PC-3 (cell line): ENCODE measurements at regions not wholly inside any gene's neighbourhood (a gene's known extent, or its start where the extent isn't known, plus 50 kb on each side); places are given as distances from the start of the nearest gene placed in this dataset.

Source experiments
- EZH2 ChIP-seq: fragments of 300-600 bp; sonication (generic); IDR thresholded peaks from one replicate; pipeline ENCODE4 v1.6.1; 2017; ENCODE audit warnings: antibody characterized with exemption, mild to moderate bottlenecking, low read length; ENCODE audit not compliant: unreplicated experiment
- EZH2phosphoT487 ChIP-seq: fragments of 300-600 bp; sonication (generic); IDR thresholded peaks from 2 replicates; pipeline ENCODE4 v1.6.1; 2018; ENCODE audit warnings: mild to moderate bottlenecking, antibody characterized with exemption, low read length, borderline replicate concordance
- TF ChIP-seq, protein P1 (sequence below): fragments of 300-600 bp; sonication (generic); conservative IDR thresholded peaks from 2 replicates; pipeline ENCODE4 v1.5.1; 2017; ENCODE audit warnings: antibody characterized with exemption, low read depth, mild to moderate bottlenecking, low read length

DNA sequence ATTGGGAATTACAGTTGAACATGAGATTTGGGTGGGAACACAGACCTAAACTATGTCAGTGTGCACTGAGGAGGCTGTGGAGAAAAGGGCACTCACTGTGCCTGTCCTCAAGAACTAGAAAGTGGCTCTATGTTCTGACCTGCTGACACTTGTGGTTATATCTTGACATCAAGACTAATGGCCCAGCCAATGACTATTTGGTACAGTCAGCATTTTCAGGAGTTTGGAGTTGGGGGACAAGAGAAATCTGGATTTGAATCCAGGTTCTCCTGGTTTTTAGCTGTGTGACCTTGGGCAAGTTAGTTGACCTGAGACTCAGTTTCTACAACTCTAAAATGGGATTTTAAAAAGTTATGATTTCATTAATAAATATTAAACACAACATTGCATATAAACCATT lies 647.0 kb upstream of the CFAP20DC start:
- no peak for TF ChIP-seq EZH2
- TF ChIP-seq, protein P1, sequence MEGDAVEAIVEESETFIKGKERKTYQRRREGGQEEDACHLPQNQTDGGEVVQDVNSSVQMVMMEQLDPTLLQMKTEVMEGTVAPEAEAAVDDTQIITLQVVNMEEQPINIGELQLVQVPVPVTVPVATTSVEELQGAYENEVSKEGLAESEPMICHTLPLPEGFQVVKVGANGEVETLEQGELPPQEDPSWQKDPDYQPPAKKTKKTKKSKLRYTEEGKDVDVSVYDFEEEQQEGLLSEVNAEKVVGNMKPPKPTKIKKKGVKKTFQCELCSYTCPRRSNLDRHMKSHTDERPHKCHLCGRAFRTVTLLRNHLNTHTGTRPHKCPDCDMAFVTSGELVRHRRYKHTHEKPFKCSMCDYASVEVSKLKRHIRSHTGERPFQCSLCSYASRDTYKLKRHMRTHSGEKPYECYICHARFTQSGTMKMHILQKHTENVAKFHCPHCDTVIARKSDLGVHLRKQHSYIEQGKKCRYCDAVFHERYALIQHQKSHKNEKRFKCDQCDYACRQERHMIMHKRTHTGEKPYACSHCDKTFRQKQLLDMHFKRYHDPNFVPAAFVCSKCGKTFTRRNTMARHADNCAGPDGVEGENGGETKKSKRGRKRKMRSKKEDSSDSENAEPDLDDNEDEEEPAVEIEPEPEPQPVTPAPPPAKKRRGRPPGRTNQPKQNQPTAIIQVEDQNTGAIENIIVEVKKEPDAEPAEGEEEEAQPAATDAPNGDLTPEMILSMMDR: no peak
- TF ChIP-seq EZH2phosphoT487: no peak
